Peyer's patch (tissue), 4 donors: ENCODE measurements at regions not wholly inside any gene's neighbourhood (a gene's known extent, or its start where the extent isn't known, plus 50 kb on each side); places are given as distances from the start of the nearest gene placed in this dataset.
A peak's percentile ranks its signal among the peaks of the same experiment; 100 is the strongest.

ENCODE experiments used
- DNase-seq, 3 donors: peaks; one replicate each; pipeline ENCODE4 v3.0.0-alpha.2; 2017 to 2019
- H3K27ac ChIP-seq, 4 donors: fragments of 200-600 bp; sonication (generic); one replicate each; pipeline ENCODE4 v1.5.1; 2016 to 2019
- H3K27me3 ChIP-seq, 2 donors: fragments of 200-600 bp; sonication (generic); one replicate each; pipeline ENCODE4 v1.5.1; 2019
- H3K36me3 ChIP-seq, 3 donors: fragments of 200-600 bp; sonication (generic); one replicate each; pipeline ENCODE4 v1.5.1; 2016 to 2019
- H3K4me1 ChIP-seq, 4 donors: fragments of 200-600 bp; sonication (generic); one replicate each; pipeline ENCODE4 v1.5.1; 2016 to 2019
- H3K4me3 ChIP-seq, 4 donors: fragments of 200-600 bp; sonication (generic); 1 replicate in 3 of 4; 2 replicates in 1 of 4; pipeline ENCODE4 v1.5.1; 2016 to 2019; ENCODE audit warnings: mild to moderate bottlenecking in 1 of 4
- H3K9me3 ChIP-seq, 4 donors: fragments of 200-600 bp; sonication (generic); one replicate each; pipeline ENCODE4 v1.5.1; 2016 to 2019; ENCODE audit warnings: mild to moderate bottlenecking in 1 of 4
- CTCF ChIP-seq, 6 experiments: fragments of 450-650 bp in 4 of 6; fragments of 200-600 bp in 2 of 6; sonication (generic) in 1 of 6; IDR thresholded peaks; one replicate each; pipeline ENCODE4 v1.5.1; 2017 to 2019; ENCODE audit warnings: antibody characterized with exemption in 6 of 6, mild to moderate bottlenecking in 3 of 6, moderate library complexity in 1 of 6
- POLR2A ChIP-seq, 2 donors: fragments of 450-650 bp; IDR thresholded peaks; one replicate each; pipeline ENCODE4 v1.5.1; 2017; ENCODE audit warnings: antibody characterized with exemption in 2 of 2, mild to moderate bottlenecking in 2 of 2, moderate library complexity in 2 of 2

- Histone ChIP-seq H3K4me3 (peak overlapping the region in 1 of 4 donors; percentile 6), H3K27ac (peak overlapping the region in 2 of 4 donors; percentile 9 to 50)
Observed at GRCh38 chr2:30346471-30347169, 100.4 kb upstream of the LCLAT1 start.

GRCh38 chr2:30348825-30349224 lies 98.2 kb upstream of the LCLAT1 start:
- Histone ChIP-seq H3K9me3 (no peaks in the 10 kb centered on the region), H3K4me3 (no peak overlapping the region), H3K27ac (no peak overlapping the region), H3K27me3 (no peaks in the 10 kb centered on the region), H3K4me1 (no peaks in the 10 kb centered on the region), H3K36me3 (no peaks in the 10 kb centered on the region)
- DNase-seq, result no peak
- TF ChIP-seq CTCF (IDR thresholded peaks at IDR 0.05) (no peak), POLR2A (IDR thresholded peaks at IDR 0.05) (no peak)

More at GRCh38 chr2:30346471-30347169, 100.4 kb upstream of the LCLAT1 start:
- Histone ChIP-seq H3K4me1 (no peaks in the 10 kb centered on the region), H3K27me3 (no peaks in the 10 kb centered on the region), H3K36me3 (no peaks in the 10 kb centered on the region), H3K9me3 (no peaks in the 10 kb centered on the region)
- DNase-seq, result no peak
- TF ChIP-seq CTCF (IDR thresholded peaks at IDR 0.05) (no peak), POLR2A (IDR thresholded peaks at IDR 0.05) (no peak)

- H3K36me3 ChIP-seq, result no peaks in the 10 kb centered on the region
- H3K27me3 ChIP-seq, result no peaks in the 10 kb centered on the region
- H3K4me1 ChIP-seq, result no peaks in the 10 kb centered on the region
- no peaks in the 10 kb centered on the region for H3K9me3 ChIP-seq
- no peak overlapping the region for H3K27ac ChIP-seq
- no peak overlapping the region for H3K4me3 ChIP-seq
- DNase-seq, result no peak
- TF ChIP-seq CTCF (IDR thresholded peaks at IDR 0.05), result no peak
- no peak for TF ChIP-seq POLR2A (IDR thresholded peaks at IDR 0.05)
Observed at GRCh38 chr2:30349691-30350090, 97.4 kb upstream of the LCLAT1 start.

GRCh38 chr2:30351116-30351515 lies 95.9 kb upstream of the LCLAT1 start:
- no peak for DNase-seq
- Histone ChIP-seq H3K4me3 (no peak overlapping the region), H3K36me3 (no peaks in the 10 kb centered on the region), H3K27me3 (no peaks in the 10 kb centered on the region), H3K9me3 (no peaks in the 10 kb centered on the region), H3K4me1 (no peaks in the 10 kb centered on the region), H3K27ac (no peak overlapping the region)
- no peak for TF ChIP-seq POLR2A (IDR thresholded peaks at IDR 0.05)
- no peak for TF ChIP-seq CTCF (IDR thresholded peaks at IDR 0.05)

- DNase-seq, result no peak
- Histone ChIP-seq H3K27ac (no peak overlapping the region), H3K27me3 (no peaks in the 10 kb centered on the region), H3K4me3 (no peak overlapping the region), H3K9me3 (no peaks in the 10 kb centered on the region), H3K36me3 (no peaks in the 10 kb centered on the region), H3K4me1 (no peaks in the 10 kb centered on the region)
- TF ChIP-seq POLR2A (IDR thresholded peaks at IDR 0.05), result no peak
- TF ChIP-seq CTCF (IDR thresholded peaks at IDR 0.05), result no peak
Observed at GRCh38 chr2:30351949-30352348, 95.1 kb upstream of the LCLAT1 start.
